ENCODE measurements at regions not wholly inside any gene's neighbourhood (a gene's known extent, or its start where the extent isn't known, plus 50 kb on each side); places are given as distances from the start of the nearest gene placed in this dataset.
"Not testable (repeated sequence)": the region's sequence is repeated elsewhere in the genome, so short reads cannot be mapped to it uniquely, and the experiment has no call there.

DNA sequence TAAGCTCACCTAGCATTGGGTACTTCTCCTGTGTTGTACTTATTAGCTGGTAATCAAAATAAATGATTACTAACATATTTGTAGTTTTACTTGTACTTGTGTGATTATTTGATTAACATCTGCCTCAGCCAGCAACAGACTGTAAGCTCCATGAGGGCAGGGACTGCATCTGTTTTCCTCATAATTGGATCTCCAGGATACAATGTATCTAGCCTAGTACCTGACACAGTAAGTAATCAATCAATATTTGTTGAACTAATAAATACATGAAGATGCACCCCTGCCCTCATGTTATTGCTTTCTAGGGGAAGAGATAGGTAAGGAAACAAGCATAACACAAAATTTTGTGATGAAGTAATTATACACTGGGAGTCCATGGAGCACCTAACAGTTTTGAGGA, 101.5 kb downstream of the TENT5C start:
- Histone ChIP-seq H3K36me3 (ENCODE audit: control insufficient read depth, insufficient read depth, low read length) (no peaks in the 10 kb centered on the region), H3K9me3 (ENCODE audit: control insufficient read depth, low read depth, low read length) (no peaks in the 10 kb centered on the region), H3K4me1 (ENCODE audit: control insufficient read depth, insufficient read depth, low read length) (no peaks in the 10 kb centered on the region), H3K27me3 (ENCODE audit: control insufficient read depth, insufficient read depth, low read length) (no peaks in the 10 kb centered on the region), H3K4me3 (ENCODE audit: low read length) (no peak overlapping the region), H3K27ac (ENCODE audit: low read length) (no peak overlapping the region)
- DNase-seq, result no peak

DNA sequence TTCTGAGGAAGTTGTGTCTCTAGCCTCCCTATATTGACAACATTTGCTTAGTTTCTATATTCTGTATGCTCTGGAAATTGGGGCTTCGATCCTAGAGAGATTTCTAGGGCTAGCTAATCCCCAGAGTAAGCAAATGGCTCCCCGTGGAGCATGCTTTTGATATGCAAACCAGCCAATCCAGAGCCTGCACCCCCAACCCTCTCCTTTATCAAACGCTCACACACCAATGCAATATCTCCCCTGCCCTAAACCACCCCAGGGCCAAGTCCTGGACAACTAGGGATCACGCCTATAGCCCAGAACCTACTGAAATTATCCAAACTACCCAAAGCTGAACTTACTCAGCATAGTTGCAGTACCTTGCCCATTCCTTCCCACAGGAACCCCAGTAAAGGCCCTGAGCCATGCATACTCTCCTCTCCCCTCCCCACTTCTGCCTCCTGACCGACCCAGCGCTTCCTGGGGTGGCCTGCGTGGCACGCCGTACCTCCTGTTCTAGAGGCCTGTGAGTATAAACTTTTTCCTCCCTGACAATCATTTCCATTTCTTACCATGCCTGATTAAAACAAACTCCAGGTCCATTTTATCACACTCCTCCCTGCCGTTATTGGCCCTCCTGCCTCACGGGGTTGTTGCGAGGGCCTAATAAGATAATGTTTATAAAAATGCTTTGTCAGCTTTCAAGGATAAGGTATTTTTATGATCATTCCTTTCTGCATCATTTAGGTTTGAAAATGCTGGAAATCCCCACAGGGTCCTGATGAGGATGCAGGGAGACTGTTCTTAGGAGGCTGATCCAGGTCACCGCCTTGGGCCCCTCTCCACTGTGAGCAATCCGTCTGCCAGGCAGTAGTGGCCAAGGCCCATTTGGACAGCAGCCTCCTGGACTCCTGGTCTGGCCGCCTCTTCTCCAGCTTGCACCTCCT, 102.7 kb downstream of the TENT5C start:
- no peak for DNase-seq
- H3K4me1 ChIP-seq (ENCODE audit: control insufficient read depth, insufficient read depth, low read length), result no peaks in the 10 kb centered on the region
- H3K4me3 ChIP-seq (ENCODE audit: low read length), result no peak overlapping the region
- WGBS (ENCODE audit: insufficient coverage, low lambda C conversion rate), result 76% methylated on average over 8 of the region's 15 CpGs
- H3K9me3 ChIP-seq (ENCODE audit: control insufficient read depth, low read depth, low read length), result no peaks in the 10 kb centered on the region
- H3K36me3 ChIP-seq (ENCODE audit: control insufficient read depth, insufficient read depth, low read length), result no peaks in the 10 kb centered on the region
- no peak overlapping the region for H3K27ac ChIP-seq (ENCODE audit: low read length)
- no peaks in the 10 kb centered on the region for H3K27me3 ChIP-seq (ENCODE audit: control insufficient read depth, insufficient read depth, low read length)

DNA sequence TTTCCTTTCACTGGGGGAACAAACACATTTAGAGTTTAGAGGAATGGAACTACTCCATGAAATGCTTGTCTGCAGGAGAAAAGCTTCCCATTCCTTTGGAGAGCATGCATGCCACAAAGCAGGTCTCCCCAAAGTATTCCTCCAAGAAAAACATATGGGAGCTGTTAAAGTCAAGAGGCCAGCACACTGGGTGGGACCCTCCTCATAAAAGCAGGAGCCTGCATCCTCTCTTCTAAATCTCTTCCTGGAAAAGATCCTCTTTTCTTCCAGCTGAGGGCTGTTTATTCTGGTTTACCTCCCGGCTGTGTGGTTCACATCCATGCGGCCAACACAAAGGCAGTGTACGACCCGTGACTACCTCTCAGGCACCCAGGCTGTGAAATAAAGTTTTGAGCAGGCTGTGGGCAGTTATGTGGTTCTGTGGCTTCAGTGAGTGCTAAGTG, 103.4 kb downstream of the TENT5C start:
- Histone ChIP-seq H3K36me3 (ENCODE audit: control insufficient read depth, insufficient read depth, low read length) (no peaks in the 10 kb centered on the region), H3K9me3 (ENCODE audit: control insufficient read depth, low read depth, low read length) (no peaks in the 10 kb centered on the region), H3K27ac (ENCODE audit: low read length) (no peak overlapping the region), H3K4me1 (ENCODE audit: control insufficient read depth, insufficient read depth, low read length) (no peaks in the 10 kb centered on the region), H3K4me3 (ENCODE audit: low read length) (no peak overlapping the region), H3K27me3 (ENCODE audit: control insufficient read depth, insufficient read depth, low read length) (no peaks in the 10 kb centered on the region)
- WGBS (ENCODE audit: insufficient coverage, low lambda C conversion rate), result no CpG with 5 or more reads among the region's 4 CpGs
- DNase-seq, result no peak

DNA sequence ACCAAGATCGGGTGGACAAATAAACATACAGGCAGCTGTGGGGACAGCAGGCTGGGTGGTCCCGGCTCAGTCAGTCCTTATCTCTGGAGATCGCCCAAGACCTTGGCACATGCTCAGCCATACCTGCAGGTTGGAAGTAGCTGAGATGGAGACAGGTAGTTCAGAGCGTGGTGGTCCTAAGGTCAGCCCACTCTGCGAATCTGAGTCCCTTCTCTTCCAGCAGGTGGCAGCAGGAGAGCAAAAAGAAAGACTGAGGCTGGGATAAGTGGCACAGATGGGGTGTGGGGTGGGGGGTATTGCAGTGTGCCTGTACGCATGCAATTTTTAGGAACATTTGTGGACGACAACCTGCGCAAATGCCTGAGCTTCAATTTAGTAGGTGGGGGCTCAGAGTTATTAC, 104.9 kb downstream of the TENT5C start:
- no peak for DNase-seq
- Histone ChIP-seq H3K36me3 (ENCODE audit: control insufficient read depth, insufficient read depth, low read length) (no peaks in the 10 kb centered on the region), H3K9me3 (ENCODE audit: control insufficient read depth, low read depth, low read length) (no peaks in the 10 kb centered on the region), H3K27ac (ENCODE audit: low read length) (no peak overlapping the region), H3K4me1 (ENCODE audit: control insufficient read depth, insufficient read depth, low read length) (no peaks in the 10 kb centered on the region), H3K4me3 (ENCODE audit: low read length) (no peak overlapping the region), H3K27me3 (ENCODE audit: control insufficient read depth, insufficient read depth, low read length) (no peaks in the 10 kb centered on the region)
- 80% methylated on average over 1 of the region's 8 CpGs for WGBS (ENCODE audit: insufficient coverage, low lambda C conversion rate)

DNA sequence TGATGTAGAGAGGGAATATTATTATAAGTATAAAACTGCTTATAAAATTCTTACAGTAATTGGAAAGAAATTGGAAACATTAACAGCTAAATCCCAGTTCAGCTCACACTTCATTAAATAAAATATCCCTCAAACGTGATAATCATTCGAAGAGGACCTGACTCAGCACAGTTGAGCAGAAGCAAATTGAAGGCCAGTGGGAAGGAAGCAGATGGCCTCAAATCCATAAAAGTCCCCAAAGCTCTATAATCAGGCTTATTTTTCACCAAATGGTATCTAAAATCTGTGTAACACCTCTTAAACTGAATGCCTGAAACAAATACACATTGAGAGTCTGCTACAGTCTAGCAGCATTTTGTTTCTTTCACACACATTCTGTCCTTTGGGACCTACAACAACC, 106.8 kb downstream of the TENT5C start:
- H3K4me3 ChIP-seq (ENCODE audit: low read length), result no peak overlapping the region
- WGBS (ENCODE audit: insufficient coverage, low lambda C conversion rate), result no CpG with 5 or more reads among the region's 2 CpGs

DNA sequence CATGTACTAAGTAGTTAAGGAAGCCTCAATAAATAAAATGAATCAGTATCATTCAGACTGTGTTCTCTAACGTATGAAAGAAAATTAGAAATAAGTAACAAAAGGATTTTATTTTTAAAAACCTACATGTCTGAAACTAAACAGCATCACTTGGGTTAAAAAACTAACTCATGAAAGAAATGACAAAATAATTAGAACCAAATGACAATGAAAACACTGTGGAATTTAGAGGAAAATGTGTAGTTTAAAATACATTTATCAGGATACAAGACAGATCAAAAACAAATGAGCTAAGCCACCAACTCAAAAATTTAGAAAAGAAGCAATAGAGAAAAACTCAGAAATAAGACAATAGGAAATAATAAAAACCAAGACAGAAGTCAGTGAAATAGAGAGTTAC, 108.7 kb downstream of the TENT5C start:
- WGBS (ENCODE audit: insufficient coverage, low lambda C conversion rate), result 78% methylated on average over 1 of the region's 1 CpG
- Histone ChIP-seq H3K4me3 (ENCODE audit: low read length) (no peak overlapping the region), H3K4me1 (ENCODE audit: control insufficient read depth, insufficient read depth, low read length) (no peaks in the 10 kb centered on the region)

More for the DNA sequence above, 106.8 kb downstream of the TENT5C start:
- H3K4me1 ChIP-seq (ENCODE audit: control insufficient read depth, insufficient read depth, low read length), result no peaks in the 10 kb centered on the region
- H3K27me3 ChIP-seq (ENCODE audit: control insufficient read depth, insufficient read depth, low read length), result no peaks in the 10 kb centered on the region
- no peaks in the 10 kb centered on the region for H3K36me3 ChIP-seq (ENCODE audit: control insufficient read depth, insufficient read depth, low read length)
- DNase-seq, result no peak
- no peaks in the 10 kb centered on the region for H3K9me3 ChIP-seq (ENCODE audit: control insufficient read depth, low read depth, low read length)
- no peak overlapping the region for H3K27ac ChIP-seq (ENCODE audit: low read length)

DNA sequence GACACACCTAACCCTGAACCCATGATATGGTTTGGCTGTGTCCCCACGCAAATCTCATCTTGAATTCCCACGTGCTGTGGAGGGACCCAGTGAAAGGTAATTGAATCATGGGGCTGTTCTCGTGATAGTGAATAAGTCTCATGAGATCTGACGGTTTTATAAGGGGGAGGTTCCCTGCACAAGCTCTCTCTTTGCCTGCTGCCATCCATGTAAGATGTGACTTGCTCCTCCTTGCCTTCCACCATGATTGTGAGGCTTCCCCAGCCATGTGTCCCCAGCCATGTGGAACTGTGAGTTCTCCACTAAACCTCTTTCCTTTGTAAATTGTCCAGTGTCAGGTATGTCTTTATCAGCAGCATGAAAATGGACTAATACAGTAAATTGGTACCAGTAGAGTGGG, 110.2 kb downstream of the TENT5C start:
- H3K27ac ChIP-seq (ENCODE audit: low read length); H3K4me1 ChIP-seq (ENCODE audit: control insufficient read depth, insufficient read depth, low read length); H3K36me3 ChIP-seq (ENCODE audit: control insufficient read depth, insufficient read depth, low read length); H3K4me3 ChIP-seq (ENCODE audit: low read length); H3K27me3 ChIP-seq (ENCODE audit: control insufficient read depth, insufficient read depth, low read length); DNase-seq; H3K9me3 ChIP-seq (ENCODE audit: control insufficient read depth, low read depth, low read length): not testable (repeated sequence)
- WGBS (ENCODE audit: insufficient coverage, low lambda C conversion rate), result no CpG with 5 or more reads among the region's 4 CpGs

More for the DNA sequence above, 108.7 kb downstream of the TENT5C start:
- H3K9me3 ChIP-seq (ENCODE audit: control insufficient read depth, low read depth, low read length), result no peaks in the 10 kb centered on the region
- H3K27me3 ChIP-seq (ENCODE audit: control insufficient read depth, insufficient read depth, low read length), result no peaks in the 10 kb centered on the region
- no peak for DNase-seq
- H3K27ac ChIP-seq (ENCODE audit: low read length), result no peak overlapping the region
- H3K36me3 ChIP-seq (ENCODE audit: control insufficient read depth, insufficient read depth, low read length), result no peaks in the 10 kb centered on the region

DNA sequence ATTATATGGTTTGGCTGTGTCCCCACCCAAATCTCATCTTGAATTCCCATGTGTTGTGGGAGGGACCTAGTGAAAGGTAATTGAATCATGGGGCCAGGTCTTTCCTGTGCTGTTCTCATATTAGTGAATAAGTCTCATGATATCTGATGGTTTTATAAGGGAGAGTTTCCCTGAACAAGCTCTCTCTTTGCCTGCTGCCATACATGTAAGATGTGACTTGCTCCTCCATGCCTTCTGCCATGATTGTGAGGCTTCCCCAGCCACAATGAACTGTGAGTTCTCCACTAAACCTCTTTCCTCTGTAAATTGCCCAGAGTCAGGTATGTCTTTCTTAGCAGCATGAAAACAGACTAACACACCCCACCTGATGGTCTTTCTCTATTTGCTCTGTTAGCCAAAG, 112.1 kb downstream of the TENT5C start:
- not testable (repeated sequence) for H3K4me3 ChIP-seq (ENCODE audit: low read length); DNase-seq

DNA sequence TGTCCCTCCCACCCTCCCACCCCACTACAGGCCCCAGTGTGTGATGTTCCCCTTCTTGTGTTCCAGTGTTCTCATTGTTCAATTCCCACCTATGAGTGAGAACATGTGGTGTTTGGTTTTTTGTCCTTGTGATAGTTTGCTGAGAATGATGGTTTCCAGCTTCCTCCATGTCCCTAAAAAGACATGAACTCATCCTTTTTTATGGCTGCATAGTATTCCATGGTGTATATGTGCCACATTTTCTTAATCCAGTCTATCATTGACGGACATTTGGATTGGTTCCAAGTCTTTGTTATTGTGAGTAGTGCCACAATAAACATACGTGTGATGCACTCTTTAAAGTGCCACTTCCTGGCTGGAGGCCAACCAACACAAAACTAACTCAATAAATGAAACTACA, 112.7 kb downstream of the TENT5C start:
- DNase-seq; H3K27ac ChIP-seq (ENCODE audit: low read length); H3K36me3 ChIP-seq (ENCODE audit: control insufficient read depth, insufficient read depth, low read length); H3K4me3 ChIP-seq (ENCODE audit: low read length); H3K9me3 ChIP-seq (ENCODE audit: control insufficient read depth, low read depth, low read length); H3K4me1 ChIP-seq (ENCODE audit: control insufficient read depth, insufficient read depth, low read length); H3K27me3 ChIP-seq (ENCODE audit: control insufficient read depth, insufficient read depth, low read length): not testable (repeated sequence)
- WGBS (ENCODE audit: insufficient coverage, low lambda C conversion rate), result no CpG with 5 or more reads among the region's 2 CpGs

More for the DNA sequence above, 112.1 kb downstream of the TENT5C start:
- not testable (repeated sequence) for H3K36me3 ChIP-seq (ENCODE audit: control insufficient read depth, insufficient read depth, low read length); H3K4me1 ChIP-seq (ENCODE audit: control insufficient read depth, insufficient read depth, low read length); H3K9me3 ChIP-seq (ENCODE audit: control insufficient read depth, low read depth, low read length); H3K27me3 ChIP-seq (ENCODE audit: control insufficient read depth, insufficient read depth, low read length); H3K27ac ChIP-seq (ENCODE audit: low read length)

DNA sequence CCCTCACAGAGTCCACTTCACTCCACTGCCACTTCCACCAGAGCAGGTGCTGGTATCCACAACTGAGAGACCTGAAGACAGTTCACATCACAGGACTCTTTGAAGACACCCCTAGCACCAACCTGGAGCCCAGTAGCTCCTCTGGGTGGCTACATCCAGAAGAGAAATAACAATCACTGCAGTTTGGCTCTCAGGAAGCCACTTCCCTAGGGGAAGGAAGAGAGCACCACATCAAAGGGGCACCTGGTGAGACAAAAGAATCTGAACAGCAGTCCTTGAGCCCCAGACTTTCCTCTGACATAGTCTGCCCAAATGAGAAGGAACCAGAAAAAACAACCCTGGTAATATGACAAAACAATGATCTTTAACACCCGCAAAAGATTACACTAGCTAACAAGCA, 113.2 kb downstream of the TENT5C start:
- WGBS (ENCODE audit: insufficient coverage, low lambda C conversion rate), result no CpG with 5 or more reads among the region's 1 CpG
- H3K27me3 ChIP-seq (ENCODE audit: control insufficient read depth, insufficient read depth, low read length), result no peaks in the 10 kb centered on the region

More for the DNA sequence above, 113.2 kb downstream of the TENT5C start:
- Histone ChIP-seq H3K27ac (ENCODE audit: low read length) (no peak overlapping the region), H3K4me1 (ENCODE audit: control insufficient read depth, insufficient read depth, low read length) (no peaks in the 10 kb centered on the region), H3K9me3 (ENCODE audit: control insufficient read depth, low read depth, low read length) (no peaks in the 10 kb centered on the region), H3K4me3 (ENCODE audit: low read length) (no peak overlapping the region), H3K36me3 (ENCODE audit: control insufficient read depth, insufficient read depth, low read length) (no peaks in the 10 kb centered on the region)
- DNase-seq, result no peak

All from large intestine (tissue), 3 donors.